AG04449 (cell line): ENCODE measurements at regions not wholly inside any gene's neighbourhood (a gene's known extent, or its start where the extent isn't known, plus 50 kb on each side); places are given as distances from the start of the nearest gene placed in this dataset.

Source experiments
- CTCF ChIA-PET: fragments of 350-600 bp; formaldehyde crosslinking; extraction: SDS; loops from one replicate; lab custom pipeline; 2021; ENCODE audit warnings: antibody characterized with exemption; lab: Yijun Ruan, JAX
- POLR2A ChIA-PET: fragments of 400-600, 350-600 bp; formaldehyde crosslinking; extraction: SDS; loops from one replicate; lab custom pipeline; 2020; ENCODE audit warnings: antibody characterized with exemption, inconsistent platforms; lab: Yijun Ruan, JAX
- DNase-seq: peaks from one replicate; pipeline ENCODE4 v3.0.0-alpha.2; 2010; ENCODE audit warnings: low read depth, low spot score
- H3K4me3 ChIP-seq: 2 replicates; pipeline ENCODE4 v1.5.1; 2011; ENCODE audit warnings: low read depth, mild to moderate bottlenecking, control low read depth, low read length
- TF ChIP-seq, protein P1 (sequence below): IDR thresholded peaks from one replicate; pipeline ENCODE4 v1.5.1; 2011; ENCODE audit warnings: mild to moderate bottlenecking, moderate library complexity, low read length, control low read depth, inconsistent platforms; ENCODE audit not compliant: insufficient read depth; ENCODE audit errors: missing control alignments

DNA sequence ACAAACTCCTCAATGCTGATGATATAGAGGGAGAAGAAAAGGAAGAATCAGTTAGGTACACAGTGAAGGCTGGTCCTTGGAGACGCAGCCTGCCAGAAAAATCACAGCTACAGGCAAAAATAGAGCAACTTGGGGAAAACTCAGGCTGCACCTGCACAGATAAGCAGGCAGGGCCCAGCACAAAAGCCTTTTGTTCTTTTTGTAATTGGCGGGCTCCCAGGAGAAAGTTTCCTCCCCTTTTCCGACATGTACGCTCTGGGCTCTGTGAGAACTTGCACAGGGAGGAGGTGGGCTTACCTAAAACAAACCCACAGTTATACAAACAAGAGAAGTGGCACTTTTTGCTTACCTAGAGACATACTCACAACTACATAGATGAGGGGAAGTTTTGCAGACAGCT is 813.4 kb upstream of the EPHA6 start:
- POLR2A ChIA-PET = interaction anchor here (0.6 kb wide), 1 partner anchor 113 kb away, joined by 3 read pairs; no protein-coding TSS in a partner anchor
- H3K4me3 ChIP-seq = no peak overlapping the region
- TF ChIP-seq, protein P1, sequence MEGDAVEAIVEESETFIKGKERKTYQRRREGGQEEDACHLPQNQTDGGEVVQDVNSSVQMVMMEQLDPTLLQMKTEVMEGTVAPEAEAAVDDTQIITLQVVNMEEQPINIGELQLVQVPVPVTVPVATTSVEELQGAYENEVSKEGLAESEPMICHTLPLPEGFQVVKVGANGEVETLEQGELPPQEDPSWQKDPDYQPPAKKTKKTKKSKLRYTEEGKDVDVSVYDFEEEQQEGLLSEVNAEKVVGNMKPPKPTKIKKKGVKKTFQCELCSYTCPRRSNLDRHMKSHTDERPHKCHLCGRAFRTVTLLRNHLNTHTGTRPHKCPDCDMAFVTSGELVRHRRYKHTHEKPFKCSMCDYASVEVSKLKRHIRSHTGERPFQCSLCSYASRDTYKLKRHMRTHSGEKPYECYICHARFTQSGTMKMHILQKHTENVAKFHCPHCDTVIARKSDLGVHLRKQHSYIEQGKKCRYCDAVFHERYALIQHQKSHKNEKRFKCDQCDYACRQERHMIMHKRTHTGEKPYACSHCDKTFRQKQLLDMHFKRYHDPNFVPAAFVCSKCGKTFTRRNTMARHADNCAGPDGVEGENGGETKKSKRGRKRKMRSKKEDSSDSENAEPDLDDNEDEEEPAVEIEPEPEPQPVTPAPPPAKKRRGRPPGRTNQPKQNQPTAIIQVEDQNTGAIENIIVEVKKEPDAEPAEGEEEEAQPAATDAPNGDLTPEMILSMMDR = no peak
- CTCF ChIA-PET = no interaction called here
- no peak for DNase-seq

DNA sequence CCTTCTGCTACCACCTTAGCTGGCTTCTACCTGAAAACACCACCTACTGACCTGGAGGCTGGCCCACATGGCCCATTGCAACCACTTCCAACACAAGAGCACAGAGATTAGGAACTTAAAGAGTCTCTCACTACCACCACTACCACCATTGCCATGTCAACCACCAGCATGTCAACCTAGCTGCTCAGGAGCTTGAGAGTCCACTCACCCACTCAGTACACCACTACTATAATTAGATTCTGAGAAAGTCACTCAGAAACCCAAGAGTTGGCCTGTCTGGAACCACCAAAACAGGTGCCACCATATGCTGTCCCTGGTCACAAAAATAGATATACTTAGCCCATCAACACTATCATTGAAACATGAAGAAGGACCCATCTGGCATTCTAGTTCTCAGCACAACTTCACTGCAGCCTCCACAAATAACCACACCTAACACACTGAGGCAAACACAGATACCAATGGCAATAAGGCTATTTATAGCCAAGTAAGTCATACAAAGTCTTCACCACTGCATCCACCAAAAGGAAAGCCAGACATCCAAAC is 806.7 kb upstream of the EPHA6 start:
- TF ChIP-seq, protein P1 = no peak
- CTCF ChIA-PET = no interaction called here
- H3K4me3 ChIP-seq = no peak overlapping the region
- POLR2A ChIA-PET = no interaction called here
- no peak for DNase-seq

GRCh38 chr3:96012939-96013338 is 801.5 kb upstream of the EPHA6 start:
- TF ChIP-seq, protein P1 = no peak
- no peak overlapping the region for H3K4me3 ChIP-seq
- DNase-seq = no peak
- ChIA-PET CTCF (no interaction called here), POLR2A (no interaction called here)

- H3K4me3 ChIP-seq = no peak overlapping the region
- ChIA-PET CTCF (no interaction called here), POLR2A (no interaction called here)
- TF ChIP-seq, protein P1 = no peak
- DNase-seq = no peak
Observed at GRCh38 chr3:96017556-96017955, 796.8 kb upstream of the EPHA6 start.

- no peak for DNase-seq
- H3K4me3 ChIP-seq = no peak overlapping the region
- CTCF ChIA-PET = no interaction called here
- POLR2A ChIA-PET = no interaction called here
- TF ChIP-seq, protein P1 = no peak
Observed at GRCh38 chr3:96022676-96023075, 791.7 kb upstream of the EPHA6 start.

DNA sequence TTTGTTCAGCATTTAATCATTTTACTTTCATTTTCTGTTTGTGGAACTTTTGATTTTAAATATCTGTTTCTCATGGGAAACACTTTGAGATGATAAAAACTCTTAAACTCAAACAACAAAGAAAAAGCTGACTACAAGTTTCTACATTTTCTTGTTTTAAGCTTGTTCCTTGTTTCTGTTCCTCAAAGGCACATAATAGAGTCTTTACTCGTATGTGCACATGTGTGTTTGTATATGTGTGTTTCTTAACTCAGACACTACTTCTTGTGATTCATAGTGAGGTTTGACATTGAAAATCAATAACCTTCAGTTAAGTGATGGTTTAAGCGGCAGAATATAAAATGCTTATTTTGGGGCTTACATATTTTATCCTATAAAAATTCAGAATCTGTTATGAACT is 786.7 kb upstream of the EPHA6 start:
- no peak overlapping the region for H3K4me3 ChIP-seq

More for the DNA sequence above, 786.7 kb upstream of the EPHA6 start:
- ChIA-PET POLR2A (no interaction called here), CTCF (no interaction called here)
- no peak for DNase-seq
- TF ChIP-seq, protein P1 = no peak
